Pons (tissue), 1 donor: ENCODE measurements at regions not wholly inside any gene's neighbourhood (a gene's known extent, or its start where the extent isn't known, plus 50 kb on each side); places are given as distances from the start of the nearest gene placed in this dataset.

Source experiments
- DNase-seq: peaks from one replicate; pipeline ENCODE4 v3.0.0-alpha.2; 2016; ENCODE audit warnings: low spot score

DNA sequence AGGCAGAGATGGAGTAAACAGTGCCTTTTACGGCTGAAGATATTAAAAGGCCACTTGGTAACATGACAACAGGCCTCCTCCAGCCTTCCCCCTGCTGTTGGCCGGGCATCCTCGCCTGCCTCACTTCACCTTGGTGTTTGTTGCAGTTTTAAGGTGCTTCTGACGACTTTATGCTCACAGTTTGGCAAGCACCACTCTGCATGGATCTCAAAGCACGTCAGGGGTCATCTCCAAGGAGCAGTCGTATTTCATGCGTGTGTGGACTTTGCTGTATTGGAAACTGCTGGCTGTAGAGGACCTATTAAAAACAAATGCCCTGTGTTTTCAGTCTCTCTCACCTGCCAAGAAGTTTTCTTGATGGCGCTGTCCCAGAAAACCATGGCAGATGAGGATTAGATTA lies 483.1 kb downstream of the RPS24 start:
- DNase-seq, result no peak

DNA sequence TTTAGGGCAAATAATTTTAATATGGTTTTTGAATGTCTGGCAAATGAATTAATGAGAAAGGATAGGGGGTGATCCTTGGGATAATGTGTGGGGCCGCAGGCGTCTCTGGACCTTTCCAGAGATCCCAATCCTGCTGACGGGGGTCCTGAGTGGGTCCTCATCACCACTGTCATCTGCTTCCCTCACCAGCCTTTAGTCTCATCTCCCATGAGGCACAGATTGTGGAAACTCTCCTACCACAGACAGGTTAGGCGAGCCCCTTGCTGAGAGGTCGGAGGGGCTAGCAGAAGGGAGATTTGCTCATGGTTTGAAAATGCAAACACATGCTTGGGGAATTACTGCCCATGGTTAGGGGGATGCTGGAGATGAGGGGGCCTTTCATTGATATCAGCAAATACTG lies 484.6 kb downstream of the RPS24 start:
- DNase-seq, result no peak

DNA sequence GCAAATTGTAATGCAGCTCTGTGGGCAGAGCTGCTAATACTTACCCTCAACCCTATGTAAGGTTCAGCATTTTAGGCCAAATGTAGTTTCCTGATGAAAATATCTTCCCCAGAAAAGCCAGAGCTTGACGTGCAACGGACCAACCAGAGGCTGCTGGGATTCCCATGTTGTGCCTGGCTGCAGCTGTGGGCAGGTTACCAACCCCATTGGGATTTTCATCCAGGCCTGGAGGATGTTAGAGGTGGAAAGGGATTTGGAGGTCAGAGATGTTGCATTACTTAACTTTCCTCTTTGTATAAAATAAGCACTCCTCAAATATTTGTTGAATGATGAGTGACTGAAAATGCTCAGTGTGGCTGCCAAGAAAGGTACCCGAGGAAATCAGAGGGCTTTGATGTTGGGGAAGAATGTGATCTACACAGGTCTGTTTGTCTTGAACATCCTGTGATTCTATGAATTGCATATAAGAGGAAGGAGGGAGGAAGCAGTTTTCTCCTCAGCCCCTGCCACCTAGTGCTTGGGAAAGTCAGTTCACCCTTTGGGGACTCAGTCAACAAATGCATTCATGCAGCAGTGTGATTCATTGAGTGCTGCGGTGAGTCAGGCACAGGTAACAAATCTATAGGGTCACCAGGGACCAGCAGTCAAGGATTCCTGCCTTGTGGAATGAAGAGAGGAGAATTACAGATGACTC lies 487.2 kb downstream of the RPS24 start:
- no peak for DNase-seq

DNA sequence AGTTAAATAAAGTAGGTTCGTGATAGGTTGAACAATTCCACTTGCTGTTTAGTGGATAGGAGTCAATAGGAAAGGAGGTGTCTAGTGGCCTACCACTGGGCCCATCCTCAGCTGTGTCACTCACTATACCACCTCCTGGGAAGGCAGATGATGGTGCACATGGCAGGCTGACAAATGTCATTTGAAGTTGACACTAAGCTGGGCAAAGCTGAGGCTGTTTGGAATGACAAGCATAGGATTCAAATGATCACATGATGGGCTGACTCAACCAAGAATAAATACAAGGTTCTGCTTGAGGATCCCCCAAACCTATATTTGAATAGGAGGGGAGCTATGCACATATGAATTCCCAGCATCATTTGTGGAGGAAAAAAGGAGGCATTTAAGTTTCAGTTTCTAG lies 489.8 kb downstream of the RPS24 start:
- DNase-seq, result no peak

DNA sequence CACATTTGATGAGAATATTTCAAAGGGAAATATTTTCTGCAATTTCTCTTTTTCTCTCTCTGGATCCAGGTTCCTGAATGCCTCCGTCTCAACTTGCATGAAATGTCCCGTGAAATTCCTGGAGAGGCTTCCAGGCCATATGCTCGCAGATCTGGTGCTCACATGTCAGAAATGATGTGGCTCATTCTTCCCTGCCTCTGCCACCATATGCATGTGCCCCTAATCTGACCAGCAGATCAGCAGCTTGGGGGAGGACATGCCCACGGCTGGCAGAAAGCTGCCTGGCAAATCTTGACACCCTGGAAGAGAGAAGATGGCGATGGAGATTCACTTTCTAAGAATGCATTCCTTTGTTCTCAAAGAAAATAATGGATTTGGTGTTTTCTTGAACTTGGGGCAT lies 490.7 kb downstream of the RPS24 start:
- no peak for DNase-seq

DNA sequence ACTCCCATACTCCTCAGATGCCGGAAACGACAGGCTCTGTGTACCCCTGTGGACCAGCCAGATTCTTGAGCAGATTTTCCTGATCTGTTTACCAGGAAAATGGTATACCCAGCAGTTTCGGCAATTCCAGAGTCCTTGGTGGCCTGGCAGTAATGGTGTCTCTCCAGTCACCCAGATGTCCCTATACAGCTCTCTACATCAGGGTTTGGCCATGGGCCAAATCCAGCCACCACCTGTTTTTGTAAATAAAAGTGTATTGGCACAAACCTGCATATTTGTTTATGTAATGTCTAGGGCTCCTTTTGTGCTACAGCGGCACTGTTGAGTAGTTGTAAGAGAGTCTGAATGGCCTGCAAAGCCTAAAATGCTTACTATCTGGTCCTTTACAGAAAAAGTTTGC lies 491.3 kb downstream of the RPS24 start:
- no peak for DNase-seq

DNA sequence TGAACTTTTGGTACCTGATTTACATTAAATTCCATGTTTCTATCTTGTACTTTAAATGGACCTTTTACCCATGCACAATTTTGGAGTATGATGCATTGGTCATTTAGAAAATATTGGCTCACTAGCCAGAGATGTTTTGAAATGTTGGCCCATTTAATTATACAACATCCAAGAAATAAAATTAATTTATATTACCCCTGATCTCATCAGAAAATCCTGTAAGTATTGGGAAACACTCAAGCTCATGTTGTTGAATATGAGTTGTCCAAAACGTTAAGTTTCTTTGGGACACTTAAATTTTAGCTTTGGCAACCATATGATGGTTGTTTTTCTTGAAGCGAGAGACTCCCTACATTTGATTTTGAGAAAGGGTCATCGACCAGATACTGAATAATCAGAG lies 492.7 kb downstream of the RPS24 start:
- DNase-seq, result no peak

DNA sequence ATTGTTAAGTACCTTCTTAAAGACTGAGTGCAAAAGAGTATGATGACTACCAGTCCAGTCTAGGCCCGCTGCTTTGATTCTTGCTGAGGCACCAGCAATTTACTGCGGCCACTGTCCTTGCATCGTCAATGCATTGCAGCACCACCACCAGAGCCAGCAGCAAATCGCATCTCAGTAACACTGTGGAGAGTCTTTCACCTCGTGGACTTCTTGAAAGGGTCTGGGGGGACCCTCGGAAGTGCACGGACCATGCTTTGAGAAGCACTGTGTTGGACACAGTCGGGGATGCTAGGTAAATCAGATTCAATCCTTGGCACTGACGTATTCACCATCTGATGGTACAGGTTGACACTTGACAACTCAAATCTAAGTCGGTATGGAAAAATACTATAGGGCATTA lies 493.6 kb downstream of the RPS24 start:
- DNase-seq, result no peak

DNA sequence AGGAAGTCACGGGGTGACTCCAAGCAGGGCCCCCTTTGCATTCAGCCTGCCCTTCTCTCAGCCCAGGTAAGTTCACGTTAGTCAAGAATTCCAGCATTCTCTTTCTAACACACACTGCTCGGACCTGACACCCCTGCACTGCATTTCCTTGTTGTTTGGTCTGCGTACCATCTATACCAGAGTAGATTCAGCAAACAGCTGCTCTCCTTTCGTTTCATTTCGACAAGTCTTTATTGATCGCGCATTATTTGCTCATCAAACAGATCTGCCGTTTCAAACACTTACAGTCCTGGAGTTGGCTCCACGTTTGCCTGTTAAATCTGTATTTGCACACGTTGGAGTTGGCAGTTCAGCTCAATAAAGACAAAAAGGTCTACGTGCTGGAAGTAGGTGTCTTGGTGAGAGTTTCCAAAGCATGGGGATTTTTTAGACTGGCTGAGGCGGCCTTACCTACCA lies 495.1 kb downstream of the RPS24 start:
- no peak for DNase-seq

DNA sequence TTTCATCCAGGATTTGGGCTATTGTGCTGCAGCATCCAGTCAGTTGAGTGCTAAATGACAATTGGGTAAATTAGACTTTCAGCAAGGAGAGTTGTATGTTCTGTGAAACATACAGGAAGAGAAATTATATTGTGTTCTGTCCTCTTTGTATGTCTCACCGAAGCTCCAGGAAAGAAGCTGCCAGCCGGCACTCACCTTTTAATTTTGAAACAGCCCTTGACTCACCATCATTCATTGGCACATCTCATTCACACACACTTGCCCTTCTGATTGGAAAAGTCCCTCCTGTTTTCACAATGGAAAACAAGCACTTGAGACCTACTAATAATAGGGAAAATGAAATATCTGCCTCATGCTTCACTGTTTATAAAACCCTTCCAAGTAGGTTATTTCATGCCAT lies 495.6 kb downstream of the RPS24 start:
- DNase-seq, result no peak

DNA sequence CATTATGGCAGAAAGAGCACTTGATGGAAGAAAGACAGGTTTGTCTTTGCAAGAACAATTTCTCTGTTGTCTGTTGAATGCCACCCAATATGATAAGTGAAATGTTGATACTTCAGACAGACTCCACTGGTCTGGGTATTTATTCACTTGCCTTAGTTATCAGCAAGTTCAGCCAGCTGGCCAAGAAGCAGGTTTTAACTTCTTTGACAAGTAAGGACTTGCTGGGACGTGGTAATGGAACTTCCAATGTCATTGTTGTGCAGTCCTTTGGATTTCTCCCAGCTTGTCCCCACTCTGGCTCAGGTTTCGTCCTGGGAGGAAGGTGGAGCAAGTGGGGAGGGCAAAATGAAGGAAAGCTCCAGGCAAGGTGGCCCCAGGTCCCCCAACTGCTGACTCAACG lies 497.4 kb downstream of the RPS24 start:
- DNase-seq, result no peak

DNA sequence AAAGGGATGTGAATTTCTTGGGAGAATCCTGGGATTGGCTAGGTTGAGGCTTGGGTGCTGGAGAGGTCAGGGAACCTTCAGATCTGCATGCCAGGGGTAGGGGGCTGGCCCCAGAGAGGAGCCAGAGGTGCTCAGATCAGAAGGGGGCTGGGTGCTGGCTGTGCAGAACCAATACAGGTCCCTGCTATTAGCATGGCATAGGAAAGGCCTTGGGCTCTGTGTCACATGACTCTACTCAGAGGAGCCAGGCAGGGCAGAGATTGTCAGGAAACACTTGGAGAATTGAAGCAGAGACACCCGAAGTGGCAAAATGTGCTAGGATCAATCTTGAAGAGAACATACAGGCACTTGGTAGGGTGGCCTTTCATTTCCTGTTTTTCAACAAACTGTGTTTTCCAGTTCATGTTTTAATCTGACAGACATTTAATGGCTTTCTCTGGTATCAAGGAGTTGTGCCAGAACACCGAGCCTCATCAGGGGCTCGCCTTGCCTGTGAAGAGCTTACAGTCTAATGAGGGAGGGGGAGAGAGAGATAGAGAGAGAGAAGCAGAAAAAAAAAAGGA lies 498.9 kb downstream of the RPS24 start:
- DNase-seq, result no peak

DNA sequence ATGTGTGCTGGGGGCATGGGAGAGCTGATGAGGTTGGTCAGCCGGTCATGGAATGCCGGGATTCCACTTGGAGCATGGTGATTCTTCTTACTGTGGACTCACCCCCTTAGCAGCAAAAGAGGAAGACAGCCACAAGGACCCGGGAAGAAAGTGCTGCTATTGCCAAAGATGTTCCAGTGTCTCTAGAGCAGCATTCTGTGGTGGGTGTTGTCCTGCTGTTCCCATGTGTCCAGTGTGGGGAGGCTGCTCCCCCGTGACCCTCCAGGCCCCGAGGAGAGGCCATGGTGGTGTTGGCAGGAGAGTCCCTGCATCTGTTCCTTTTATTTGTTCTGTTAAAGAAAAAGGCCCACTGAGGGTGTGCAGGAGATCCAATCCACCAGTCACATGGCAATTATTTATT lies 499.4 kb downstream of the RPS24 start:
- DNase-seq, result no peak

DNA sequence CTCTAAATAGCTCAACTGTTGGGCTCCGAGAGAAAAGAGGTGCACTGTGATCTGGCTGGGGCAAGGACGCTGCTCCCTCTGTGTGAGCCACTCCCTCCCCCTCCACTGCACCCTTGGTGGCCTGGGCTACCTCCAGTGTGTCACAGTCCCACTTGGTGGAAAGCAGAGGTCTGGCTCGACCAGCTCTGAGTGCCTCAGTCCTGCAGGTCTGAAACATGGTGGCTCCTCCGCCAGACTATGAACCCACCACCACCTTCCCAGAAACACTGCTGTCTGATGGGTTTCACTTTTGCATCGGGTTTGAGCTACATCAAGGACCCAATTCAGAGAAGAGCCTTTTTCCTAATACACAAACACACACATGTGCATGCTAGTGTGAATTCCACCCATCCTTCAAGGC lies 500.1 kb downstream of the RPS24 start:
- no peak for DNase-seq

DNA sequence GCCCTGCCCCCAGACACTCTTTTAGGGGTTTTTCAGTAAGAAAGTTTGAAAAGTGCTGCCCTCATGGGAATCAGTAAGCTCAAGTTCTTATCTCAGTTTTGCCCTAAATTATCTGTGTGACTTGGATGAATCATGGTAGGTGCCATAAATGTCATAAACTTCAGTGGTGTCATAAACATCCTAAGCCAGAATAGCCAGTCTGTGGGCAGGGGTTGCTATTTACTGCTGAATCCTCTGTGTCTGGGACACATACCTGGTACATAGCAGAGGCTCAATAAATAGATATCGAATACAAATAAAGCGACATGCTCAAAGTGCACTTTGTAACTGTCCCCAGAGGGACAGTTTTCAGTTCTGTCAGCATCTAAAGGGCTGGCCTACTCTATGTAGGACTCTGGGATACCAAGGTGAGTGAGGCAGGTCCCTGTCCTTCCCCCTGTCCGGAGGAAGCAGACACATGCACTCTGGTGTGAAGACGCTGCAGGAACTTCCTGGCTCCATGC lies 502.1 kb downstream of the RPS24 start:
- no peak for DNase-seq

DNA sequence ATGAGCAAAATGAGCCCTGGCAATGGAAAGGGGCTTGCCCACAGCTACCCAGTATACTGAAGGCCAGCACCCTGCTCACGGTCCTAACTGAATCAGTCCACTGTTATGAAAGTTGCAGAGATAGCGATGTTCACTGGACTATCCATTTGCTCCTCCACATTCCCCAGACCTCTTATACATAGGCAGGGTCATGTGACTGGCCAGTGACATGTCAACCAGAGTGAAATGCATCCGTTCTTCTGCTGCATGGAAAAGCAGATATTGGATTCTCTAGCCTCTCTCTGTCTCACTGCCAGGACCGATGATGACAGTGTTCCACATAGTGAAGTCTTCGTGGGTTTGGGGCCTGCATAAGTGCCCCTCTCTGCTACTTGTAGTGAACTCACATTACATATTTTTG lies 503.4 kb downstream of the RPS24 start:
- no peak for DNase-seq

DNA sequence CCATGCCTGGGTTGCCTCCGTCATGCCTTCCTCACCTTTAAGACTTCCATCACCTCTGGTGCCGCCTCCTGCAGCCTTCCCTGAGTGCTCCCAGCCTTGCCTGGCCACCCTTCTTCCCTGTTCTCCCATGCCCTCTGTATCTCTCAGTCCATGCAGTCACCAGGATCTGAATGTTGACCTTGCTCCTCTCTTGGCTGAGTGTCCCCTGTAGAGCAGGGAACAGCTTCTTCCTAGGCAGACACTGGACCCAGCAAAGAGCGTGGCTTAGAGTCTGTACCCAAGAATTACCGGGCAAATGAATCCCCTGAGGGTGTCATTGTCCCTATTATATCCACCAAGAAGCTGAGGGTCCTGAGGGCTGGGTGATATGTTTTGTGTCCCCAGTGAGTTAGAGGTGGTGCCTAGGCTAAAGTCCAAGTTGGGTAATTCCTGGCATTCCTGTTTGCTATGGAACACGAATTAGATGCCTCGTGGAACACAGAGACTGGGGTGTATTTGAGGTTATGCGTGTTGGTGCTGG lies 505.6 kb downstream of the RPS24 start:
- DNase-seq, result no peak

DNA sequence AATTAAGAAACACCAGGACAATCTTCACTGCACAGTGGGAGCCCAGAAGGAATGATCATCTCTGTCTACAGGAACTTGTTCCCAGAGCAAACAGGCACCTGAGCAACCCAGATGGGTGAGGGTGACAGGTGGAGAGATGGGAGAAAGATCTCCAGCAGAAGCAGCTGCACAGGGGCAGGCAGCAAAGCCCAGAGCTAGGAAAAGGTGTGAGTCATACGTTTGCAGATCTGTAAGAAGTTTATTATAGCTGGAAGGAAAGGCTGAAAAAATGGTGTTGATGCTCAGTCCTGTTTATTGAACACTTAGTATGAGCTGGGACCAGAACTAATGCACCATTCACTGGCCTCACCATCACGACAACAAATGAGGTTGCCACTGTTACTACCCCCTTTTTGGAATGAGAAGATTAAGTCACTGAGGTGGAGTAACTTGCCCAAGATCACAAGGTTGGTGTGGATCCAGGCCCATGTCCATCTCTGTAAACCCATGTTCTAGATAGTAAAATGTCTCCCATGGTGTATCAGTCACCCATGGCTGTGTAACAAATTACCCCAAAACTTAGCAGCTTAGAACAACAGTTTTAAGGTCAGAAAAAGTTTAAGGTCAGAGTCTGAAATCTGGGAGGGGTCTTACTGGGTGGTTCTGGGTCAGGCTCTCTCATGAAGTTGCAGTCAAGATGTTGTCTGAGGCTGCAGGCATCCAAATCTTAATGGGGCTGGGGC lies 506.9 kb downstream of the RPS24 start:
- no peak for DNase-seq

DNA sequence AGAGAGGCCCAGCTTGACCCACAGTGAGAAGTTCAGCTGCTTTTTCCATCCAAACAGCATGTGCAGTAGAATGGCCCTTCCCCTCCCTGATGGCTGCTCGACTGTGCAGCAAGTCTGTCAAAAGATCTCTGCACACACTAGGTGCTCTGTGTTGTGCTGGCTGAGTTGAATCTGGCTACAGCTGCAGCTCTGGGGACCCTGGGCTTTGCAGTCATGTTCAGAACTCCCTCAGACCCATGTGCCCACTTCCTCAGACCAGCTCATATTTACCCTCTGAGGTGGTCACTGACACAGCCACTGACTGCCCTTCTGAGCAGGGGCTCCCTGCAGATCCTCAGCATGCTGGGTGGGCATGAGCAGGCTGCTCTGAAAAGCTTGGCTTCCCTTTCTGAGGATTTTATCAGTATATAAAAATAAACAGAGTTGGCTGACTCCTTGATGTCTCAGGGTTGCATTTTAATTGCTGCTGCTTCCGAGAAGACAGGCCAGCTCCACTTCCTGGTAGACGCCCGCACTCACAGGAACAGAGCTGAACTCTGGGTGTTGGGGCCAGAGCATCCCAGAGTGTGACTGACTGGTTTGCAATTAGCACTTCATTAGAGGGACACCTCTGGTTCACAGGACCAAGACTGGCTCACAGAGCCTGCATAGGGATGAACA lies 507.9 kb downstream of the RPS24 start:
- DNase-seq, result no peak

DNA sequence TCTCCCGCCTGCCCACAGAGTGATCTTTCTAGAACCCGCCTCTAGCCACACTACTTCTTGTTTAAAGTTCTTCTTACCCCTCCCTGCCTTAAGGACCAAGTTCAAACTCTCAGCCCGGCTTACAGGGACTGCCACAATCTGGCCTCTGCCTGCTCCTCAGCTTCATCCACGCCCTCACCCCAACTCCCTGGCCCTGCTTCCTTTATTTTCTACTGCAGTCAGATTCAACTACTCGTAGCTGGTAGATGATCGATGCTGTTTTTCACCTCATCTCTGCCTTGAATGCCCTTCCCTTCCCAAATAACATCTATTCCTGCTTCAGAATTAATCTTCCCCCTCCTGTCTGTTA lies 508.5 kb downstream of the RPS24 start:
- DNase-seq, result no peak

DNA sequence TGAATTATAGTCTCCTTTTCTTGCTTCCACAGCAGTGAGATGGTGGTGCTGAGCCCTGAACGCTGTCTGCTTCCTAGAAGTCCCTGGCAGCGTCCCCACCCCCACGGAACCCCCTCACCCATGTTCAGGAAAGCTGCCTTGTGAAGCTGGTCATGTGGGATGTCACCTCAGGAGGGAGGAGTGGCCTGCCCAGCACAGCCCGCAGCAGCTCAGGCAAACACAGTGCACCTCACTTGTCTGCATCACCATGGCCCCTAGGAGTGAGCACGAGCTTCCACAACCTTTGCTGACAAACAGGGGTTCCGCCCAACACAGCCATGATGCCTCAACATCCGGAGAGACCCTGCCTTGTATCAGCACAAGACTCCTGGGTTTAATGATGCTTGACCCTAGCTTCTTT lies 508.9 kb downstream of the RPS24 start:
- no peak for DNase-seq

DNA sequence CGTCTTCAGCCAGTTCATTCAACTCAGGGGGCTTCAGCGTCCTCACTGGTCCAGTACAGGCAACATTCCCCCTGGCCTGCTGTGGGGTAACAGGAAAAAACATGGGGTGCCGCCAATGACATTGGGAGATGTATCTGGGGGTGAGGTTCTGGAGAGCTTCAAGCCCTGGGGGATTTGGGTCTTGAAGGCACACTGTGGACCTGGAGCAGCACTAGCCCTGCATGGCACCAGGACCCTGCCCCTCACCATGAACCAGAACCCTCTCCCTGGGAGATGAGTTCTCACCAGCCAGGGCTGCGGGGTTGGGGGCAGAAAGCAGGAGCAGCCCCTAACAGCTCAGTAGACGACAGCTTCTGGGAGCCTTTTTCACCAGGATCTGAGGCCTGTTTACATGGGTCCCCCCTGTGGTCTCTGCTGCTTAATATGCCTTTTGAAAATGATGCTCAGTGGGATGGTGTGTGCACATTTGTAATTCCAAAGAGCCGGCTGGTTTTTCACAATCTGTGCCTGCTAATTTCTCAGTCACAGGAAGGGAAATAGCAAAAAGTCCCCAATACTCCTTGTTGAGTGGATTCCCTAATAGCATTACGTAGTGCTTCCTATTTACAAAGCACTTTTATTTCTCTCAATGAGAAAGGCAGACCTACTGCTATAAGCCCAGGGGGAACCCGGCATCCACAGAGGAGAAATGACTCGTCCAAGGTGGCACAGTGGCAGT lies 509.5 kb downstream of the RPS24 start:
- DNase-seq, result no peak
